ENCODE measurements at regions not wholly inside any gene's neighbourhood (a gene's known extent, or its start where the extent isn't known, plus 50 kb on each side); places are given as distances from the start of the nearest gene placed in this dataset.

DNA sequence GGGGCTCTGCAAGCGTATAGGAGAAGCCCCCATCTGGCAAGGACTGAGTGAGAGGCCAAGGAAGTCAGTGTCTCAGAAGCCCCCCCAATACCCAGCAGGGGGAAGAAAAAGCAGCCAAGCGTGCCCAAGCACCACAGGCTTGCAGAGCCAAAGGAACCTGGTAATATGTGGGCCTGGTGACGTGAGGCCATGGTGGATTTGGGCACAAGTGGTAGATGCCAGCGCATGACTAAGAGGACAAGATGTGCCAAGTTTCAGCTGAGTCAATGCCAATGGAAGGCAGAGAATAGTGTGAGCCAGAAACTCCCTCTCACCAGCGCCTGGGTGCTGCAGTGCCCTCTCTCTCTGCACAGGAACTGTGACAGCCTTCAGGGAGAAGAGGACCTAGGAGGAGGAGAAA, 110.0 kb downstream of the QRSL1 start:
- H3K36me3 ChIP-seq (ENCODE audit: control insufficient read depth in 1 of 2, insufficient read depth in 2 of 2, low read length in 2 of 2), result no peaks in the 10 kb centered on the region
- H3K79me2 ChIP-seq (ENCODE audit: insufficient read depth, low read length), result no peaks in the 10 kb centered on the region
- no peak overlapping the region for H3K9ac ChIP-seq (ENCODE audit: low read length)
- ChIA-PET RAD21 (ENCODE audit: low non-redundant PET in 1 of 2, low total read pairs in 2 of 2, uncharacterized antibody in 2 of 2, unreplicated experiment in 2 of 2) (no interaction called here), CTCF (no interaction called here), POLR2A (no interaction called here)
- H3K4me2 ChIP-seq (ENCODE audit: low read length), result no peak overlapping the region
- H3K9me2 ChIP-seq (ENCODE audit: insufficient read depth), result no peaks in the 10 kb centered on the region
- intact Hi-C loops (cut with micrococcal nuclease), result no loop called here
- no peaks in the 10 kb centered on the region for H4K20me1 ChIP-seq (ENCODE audit: insufficient read depth)
- no peak for DNase-seq (ENCODE audit: low read depth, low spot score)
- no peak overlapping the region for H3K4me3 ChIP-seq (replicated peaks in 1 of 2; ENCODE audit: low read depth in 1 of 2, low read length in 2 of 2)
- BruUV-seq (replicated peaks), result no TSS peak
- H3K27ac ChIP-seq (ENCODE audit: low read depth, low read length), result no peak overlapping the region
- no peak for ATAC-seq
- no peaks in the 10 kb centered on the region for H3K9me3 ChIP-seq (ENCODE audit: control insufficient read depth in 1 of 2, insufficient read depth in 1 of 2, low read depth in 1 of 2, low read length in 2 of 2)
- no peaks in the 10 kb centered on the region for H3K4me1 ChIP-seq (ENCODE audit: control insufficient read depth in 1 of 2, insufficient read depth in 2 of 2, low read length in 2 of 2)
- H2AFZ ChIP-seq (ENCODE audit: low read depth, low read length, poor library complexity, severe bottlenecking), result no peak overlapping the region
- no peaks in the 10 kb centered on the region for H3K27me3 ChIP-seq (ENCODE audit: insufficient read depth, low read length)
- TF ChIP-seq, protein P1, sequence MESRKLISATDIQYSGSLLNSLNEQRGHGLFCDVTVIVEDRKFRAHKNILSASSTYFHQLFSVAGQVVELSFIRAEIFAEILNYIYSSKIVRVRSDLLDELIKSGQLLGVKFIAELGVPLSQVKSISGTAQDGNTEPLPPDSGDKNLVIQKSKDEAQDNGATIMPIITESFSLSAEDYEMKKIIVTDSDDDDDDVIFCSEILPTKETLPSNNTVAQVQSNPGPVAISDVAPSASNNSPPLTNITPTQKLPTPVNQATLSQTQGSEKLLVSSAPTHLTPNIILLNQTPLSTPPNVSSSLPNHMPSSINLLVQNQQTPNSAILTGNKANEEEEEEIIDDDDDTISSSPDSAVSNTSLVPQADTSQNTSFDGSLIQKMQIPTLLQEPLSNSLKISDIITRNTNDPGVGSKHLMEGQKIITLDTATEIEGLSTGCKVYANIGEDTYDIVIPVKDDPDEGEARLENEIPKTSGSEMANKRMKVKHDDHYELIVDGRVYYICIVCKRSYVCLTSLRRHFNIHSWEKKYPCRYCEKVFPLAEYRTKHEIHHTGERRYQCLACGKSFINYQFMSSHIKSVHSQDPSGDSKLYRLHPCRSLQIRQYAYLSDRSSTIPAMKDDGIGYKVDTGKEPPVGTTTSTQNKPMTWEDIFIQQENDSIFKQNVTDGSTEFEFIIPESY (IDR thresholded peaks at IDR 0.05; ENCODE audit: extremely low read depth, insufficient replicate concordance, low read length), result no peak
- TF ChIP-seq EZH2 (IDR thresholded peaks at IDR 0.05) (no peak), CEBPB (IDR thresholded peaks at IDR 0.05; ENCODE audit: low read depth) (no peak)
- TF ChIP-seq, protein P2, sequence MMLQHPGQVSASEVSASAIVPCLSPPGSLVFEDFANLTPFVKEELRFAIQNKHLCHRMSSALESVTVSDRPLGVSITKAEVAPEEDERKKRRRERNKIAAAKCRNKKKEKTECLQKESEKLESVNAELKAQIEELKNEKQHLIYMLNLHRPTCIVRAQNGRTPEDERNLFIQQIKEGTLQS (IDR thresholded peaks at IDR 0.05), result no peak

DNA sequence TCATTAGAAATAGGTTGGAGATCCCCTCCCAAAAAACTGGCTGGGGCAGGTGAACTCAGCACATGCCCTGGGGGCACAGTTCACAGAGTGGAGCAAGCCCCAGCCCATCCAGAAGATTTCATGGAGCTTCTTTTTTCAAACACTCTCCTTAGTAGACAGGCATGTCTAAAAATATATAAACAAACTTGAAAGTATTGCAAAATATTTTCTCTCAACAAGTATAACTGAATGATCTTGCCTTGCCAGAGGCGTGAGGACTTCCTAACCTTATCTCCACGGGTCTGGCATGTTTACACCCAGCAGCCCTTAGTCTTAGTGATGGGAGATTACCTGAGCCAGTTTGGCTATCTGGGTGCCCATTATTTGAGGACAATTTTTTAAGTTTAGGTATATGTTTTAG, 107.1 kb downstream of the QRSL1 start:
- H3K36me3 ChIP-seq (ENCODE audit: control insufficient read depth in 1 of 2, insufficient read depth in 2 of 2, low read length in 2 of 2), result no peaks in the 10 kb centered on the region
- DNase-seq (ENCODE audit: low read depth, low spot score), result no peak
- H3K27me3 ChIP-seq (ENCODE audit: insufficient read depth, low read length), result no peaks in the 10 kb centered on the region
- ChIA-PET POLR2A (no interaction called here), CTCF (no interaction called here), RAD21 (ENCODE audit: low non-redundant PET in 1 of 2, low total read pairs in 2 of 2, uncharacterized antibody in 2 of 2, unreplicated experiment in 2 of 2) (no interaction called here)
- H3K4me1 ChIP-seq (ENCODE audit: control insufficient read depth in 1 of 2, insufficient read depth in 2 of 2, low read length in 2 of 2), result no peaks in the 10 kb centered on the region
- intact Hi-C loops (cut with micrococcal nuclease), result no loop called here
- H3K79me2 ChIP-seq (ENCODE audit: insufficient read depth, low read length), result no peaks in the 10 kb centered on the region
- no peaks in the 10 kb centered on the region for H4K20me1 ChIP-seq (ENCODE audit: insufficient read depth)
- no peaks in the 10 kb centered on the region for H3K9me2 ChIP-seq (ENCODE audit: insufficient read depth)
- no peaks in the 10 kb centered on the region for H3K9me3 ChIP-seq (ENCODE audit: control insufficient read depth in 1 of 2, insufficient read depth in 1 of 2, low read depth in 1 of 2, low read length in 2 of 2)
- no peak overlapping the region for H3K4me3 ChIP-seq (replicated peaks in 1 of 2; ENCODE audit: low read depth in 1 of 2, low read length in 2 of 2)
- no peak overlapping the region for H3K9ac ChIP-seq (ENCODE audit: low read length)
- TF ChIP-seq CBX3 (IDR thresholded peaks at IDR 0.05; ENCODE audit: low read depth) (no peak), ELF1 (IDR thresholded peaks at IDR 0.05; ENCODE audit: borderline replicate concordance, low read depth) (no peak)
- TF ChIP-seq, protein P2 (IDR thresholded peaks at IDR 0.05), result no peak
- ATAC-seq, result no peak
- H2AFZ ChIP-seq (ENCODE audit: low read depth, low read length, poor library complexity, severe bottlenecking), result no peak overlapping the region
- no peak overlapping the region for H3K4me2 ChIP-seq (ENCODE audit: low read length)
- H3K27ac ChIP-seq (ENCODE audit: low read depth, low read length), result no peak overlapping the region
- no TSS peak for BruUV-seq (replicated peaks)
